ENCODE measurements at regions not wholly inside any gene's neighbourhood (a gene's known extent, or its start where the extent isn't known, plus 50 kb on each side); places are given as distances from the start of the nearest gene placed in this dataset.

- TF ChIP-seq POLR2AphosphoS5 (IDR thresholded peaks at IDR 0.05) = no peak
- no peak for TF ChIP-seq CTCF (IDR thresholded peaks at IDR 0.05)
- TF ChIP-seq POLR2A (IDR thresholded peaks at IDR 0.05) = no peak
These were observed 552.4 kb upstream of the ZNF608 start for GRCh38 chr5:125298746-125299379.

Measured in sigmoid colon (tissue), 4 donors.